IMR-90 (cell line): ENCODE measurements at regions not wholly inside any gene's neighbourhood (a gene's known extent, or its start where the extent isn't known, plus 50 kb on each side); places are given as distances from the start of the nearest gene placed in this dataset.

Source experiments
- ATAC-seq: fragments of 200-7000 bp; cut with Tn5 transposase; 2 replicates; pipeline ENCODE4 v1.9.1; 2020; ENCODE audit warnings: low read depth, mild to moderate bottlenecking, moderate library complexity
- BruUV-seq: library from RNA; stranded (reverse); fragments of 400-500 nt; replicated peaks from 2 replicates; lab custom pipeline; 2021; lab: Mats Ljungman, UMichigan
- CTCF ChIA-PET: fragments of 300-600 bp; formaldehyde crosslinking; extraction: SDS; loops from one replicate; lab custom pipeline; 2021; ENCODE audit warnings: antibody characterized with exemption; lab: Yijun Ruan, JAX
- POLR2A ChIA-PET: fragments of 300-600 bp; sonication (Branson Sonifier 250); formaldehyde crosslinking; loops from one replicate; lab custom pipeline; 2022; ENCODE audit warnings: antibody characterized with exemption; ENCODE audit not compliant: unreplicated experiment; lab: Charles Lee
- DNase-seq: peaks from one replicate; pipeline ENCODE4 v3.0.0; 2013
- H2AFZ ChIP-seq: replicated peaks from 2 replicates; pipeline ENCODE3; 2013; ENCODE audit warnings: low read length, mild to moderate bottlenecking; ENCODE audit not compliant: poor library complexity
- H2AK5ac ChIP-seq: 2 replicates; pipeline ENCODE4 v1.6.1; 2013; ENCODE audit warnings: low read depth, low read length, inconsistent platforms
- H2AK9ac ChIP-seq: replicated peaks from 2 replicates; pipeline ENCODE3; 2013; ENCODE audit warnings: mild to moderate bottlenecking, low read depth, low read length, moderate library complexity; ENCODE audit not compliant: poor library complexity
- H2BK120ac ChIP-seq: 2 replicates; pipeline ENCODE4 v1.6.1; 2013; ENCODE audit warnings: low read depth, low read length, inconsistent platforms
- H2BK15ac ChIP-seq: 3 replicates; pipeline ENCODE4 v1.6.1; 2013; ENCODE audit warnings: low read depth, low read length, inconsistent platforms
- H2BK20ac ChIP-seq: 2 replicates; pipeline ENCODE4 v1.6.1; 2013; ENCODE audit warnings: low read depth, mild to moderate bottlenecking, inconsistent platforms, low read length, moderate library complexity
- H2BK5ac ChIP-seq: 2 replicates; pipeline ENCODE4 v1.6.1; 2013; ENCODE audit warnings: mild to moderate bottlenecking, low read depth, low read length, inconsistent platforms; ENCODE audit not compliant: poor library complexity, severe bottlenecking
- H3K14ac ChIP-seq: replicated peaks from 2 replicates; pipeline ENCODE4 v1.6.1; 2013; ENCODE audit warnings: low read depth, low read length, inconsistent platforms
- H3K18ac ChIP-seq: 2 replicates; pipeline ENCODE4 v1.6.1; 2013; ENCODE audit warnings: low read depth, low read length, control low read depth
- H3K23ac ChIP-seq: 2 replicates; pipeline ENCODE4 v1.6.1; 2013; ENCODE audit warnings: low read depth, low read length, inconsistent platforms
- H3K27ac ChIP-seq: 2 replicates; pipeline ENCODE4 v1.5.1; 2013; ENCODE audit warnings: mild to moderate bottlenecking, control low read depth, low read length; ENCODE audit not compliant: insufficient read depth
- H3K27me3 ChIP-seq: 2 replicates; pipeline ENCODE4 v1.6.1; 2013; ENCODE audit warnings: low read length; ENCODE audit not compliant: control insufficient read depth, insufficient read depth
- H3K36me3 ChIP-seq: 2 replicates; pipeline ENCODE4 v1.6.1; 2013; ENCODE audit warnings: low read length, mixed read lengths; ENCODE audit not compliant: control insufficient read depth, insufficient read depth
- H3K4ac ChIP-seq: 2 replicates; pipeline ENCODE4 v1.6.1; 2013; ENCODE audit warnings: low read depth, low read length, inconsistent platforms
- H3K4me1 ChIP-seq: 2 replicates; pipeline ENCODE4 v1.6.1; 2013; ENCODE audit warnings: low read length, mixed read lengths; ENCODE audit not compliant: control insufficient read depth, insufficient read depth
- H3K4me2 ChIP-seq: 2 replicates; pipeline ENCODE4 v1.6.1; 2013; ENCODE audit warnings: low read depth, mild to moderate bottlenecking, control low read depth, low read length, moderate library complexity
- H3K4me3 ChIP-seq: 2 replicates; pipeline ENCODE4 v1.5.1; 2013; ENCODE audit warnings: low read depth, mild to moderate bottlenecking, control low read depth, low read length, moderate library complexity; ENCODE audit not compliant: insufficient read depth
- H3K56ac ChIP-seq: 2 replicates; pipeline ENCODE4 v1.6.1; 2013; ENCODE audit warnings: low read length, inconsistent platforms; ENCODE audit not compliant: insufficient read depth; ENCODE audit errors: extremely low read depth
- H3K79me1 ChIP-seq, 2 experiments: 2 replicates each; pipeline ENCODE4 v1.6.1; 2013; ENCODE audit warnings: low read length in 2 of 2, inconsistent platforms in 1 of 2, low read depth in 1 of 2
- H3K9ac ChIP-seq: 2 replicates; pipeline ENCODE4 v1.6.1; 2013; ENCODE audit warnings: low read depth, low read length, control low read depth
- H3K9me1 ChIP-seq: 2 replicates; pipeline ENCODE4 v1.6.1; 2013; ENCODE audit warnings: low read length, inconsistent platforms; ENCODE audit not compliant: insufficient read depth
- H3K9me3 ChIP-seq: 2 replicates; pipeline ENCODE4 v1.6.1; 2013; ENCODE audit warnings: low read length; ENCODE audit not compliant: control insufficient read depth, insufficient read depth
- H4K20me1 ChIP-seq: 2 replicates; pipeline ENCODE4 v1.6.1; 2013; ENCODE audit warnings: low read length, inconsistent platforms; ENCODE audit not compliant: insufficient read depth
- H4K5ac ChIP-seq: 2 replicates; pipeline ENCODE4 v1.6.1; 2013; ENCODE audit warnings: mild to moderate bottlenecking, low read depth, low read length, control low read depth
- H4K8ac ChIP-seq, 2 experiments: 2 replicates each; pipeline ENCODE4 v1.6.1; 2013; ENCODE audit warnings: low read depth in 2 of 2, low read length in 2 of 2, control low read depth in 1 of 2, inconsistent platforms in 1 of 2
- H4K91ac ChIP-seq: 2 replicates; pipeline ENCODE4 v1.6.1; 2013; ENCODE audit warnings: low read depth, low read length, inconsistent platforms; ENCODE audit not compliant: insufficient read depth
- BHLHE40 ChIP-seq: fragments of 150-350 bp; IDR thresholded peaks from 2 replicates; pipeline ENCODE4 v1.6.1; 2016; ENCODE audit warnings: mild to moderate bottlenecking, low read depth, low read length
- CEBPB ChIP-seq: IDR thresholded peaks from 2 replicates; pipeline ENCODE4 v1.6.1; 2012; ENCODE audit warnings: low read depth, low read length, improper control_type of control experiment
- CHD1 ChIP-seq: IDR thresholded peaks from 2 replicates; pipeline ENCODE4 v1.6.1; 2012; ENCODE audit warnings: low read depth, low read length, improper control_type of control experiment
- CTCF ChIP-seq: conservative IDR thresholded peaks from 2 replicates; pipeline ENCODE4 v1.5.1; 2012; ENCODE audit warnings: mild to moderate bottlenecking, low read depth, low read length, improper control_type of control experiment
- ELK1 ChIP-seq: fragments of 150-350 bp; IDR thresholded peaks from 2 replicates; pipeline ENCODE4 v1.6.1; 2016; ENCODE audit warnings: low read depth, mild to moderate bottlenecking, low read length, moderate library complexity, borderline replicate concordance
- FOS ChIP-seq: fragments of 150-350 bp; IDR thresholded peaks from 2 replicates; pipeline ENCODE4 v1.6.1; 2016; ENCODE audit warnings: low read depth, low read length
- MAFK ChIP-seq: IDR thresholded peaks from 2 replicates; pipeline ENCODE4 v1.6.1; 2012; ENCODE audit warnings: low read depth, low read length, improper control_type of control experiment
- MAZ ChIP-seq: IDR thresholded peaks from 2 replicates; pipeline ENCODE4 v1.6.1; 2012; ENCODE audit warnings: low read depth, mild to moderate bottlenecking, low read length, improper control_type of control experiment, moderate library complexity, borderline replicate concordance
- MXI1 ChIP-seq: IDR thresholded peaks from 2 replicates; pipeline ENCODE4 v1.6.1; 2012; ENCODE audit warnings: low read depth, mild to moderate bottlenecking, low read length, moderate library complexity, borderline replicate concordance
- NFE2L2 ChIP-seq: fragments of 150-350 bp; IDR thresholded peaks from 2 replicates; pipeline ENCODE4 v1.6.1; 2016; ENCODE audit warnings: low read depth, mild to moderate bottlenecking, low read length
- POLR2A ChIP-seq: IDR thresholded peaks from 2 replicates; pipeline ENCODE4 v1.6.1; 2012; ENCODE audit warnings: mild to moderate bottlenecking, low read depth, low read length
- RAD21 ChIP-seq: IDR thresholded peaks from 2 replicates; pipeline ENCODE4 v1.6.1; 2012; ENCODE audit warnings: low read length, improper control_type of control experiment
- RCOR1 ChIP-seq: IDR thresholded peaks from 2 replicates; pipeline ENCODE4 v1.6.1; 2012; ENCODE audit warnings: mild to moderate bottlenecking, low read length, improper control_type of control experiment; ENCODE audit not compliant: insufficient replicate concordance
- RFX5 ChIP-seq: IDR thresholded peaks from 2 replicates; pipeline ENCODE4 v1.8.0; 2012; ENCODE audit warnings: low read depth, mild to moderate bottlenecking, low read length, moderate library complexity
- SMC3 ChIP-seq: fragments of 150-350 bp; IDR thresholded peaks from 2 replicates; pipeline ENCODE4 v1.6.1; 2016; ENCODE audit warnings: low read depth, mild to moderate bottlenecking, antibody characterized with exemption, low read length, moderate library complexity
- USF2 ChIP-seq: fragments of 150-350 bp; IDR thresholded peaks from 2 replicates; pipeline ENCODE4 v1.6.1; 2017; ENCODE audit warnings: mild to moderate bottlenecking, antibody characterized with exemption, low read length, low read depth
- WGBS, 2 experiments: methylation state at CpG; one replicate each; pipeline versions ENCODE4 v1.1.5 to v1.1.7; 2013; ENCODE audit warnings: missing lambda C conversion rate in 2 of 2; ENCODE audit not compliant: insufficient read length in 1 of 2; ENCODE audit errors: extremely low coverage in 2 of 2; 5-methylcytosine and 5-hydroxymethylcytosine counted together
- dilution Hi-C: fragments of 300-500 bp; cut with HindIII; formaldehyde crosslinking; loops from one replicate; pipeline ENCODE4 v1.14.3; 2018; ENCODE audit warnings: low sequenced_read_pairs; ENCODE audit not compliant: unreplicated experiment
- in situ Hi-C: fragments of 300-500 bp; cut with MboI; formaldehyde crosslinking; loops from 3 replicates; pipeline ENCODE4 v1.14.3; 2019; ENCODE audit warnings: low sequenced_read_pairs, inconsistent platforms, mixed read lengths
- intact Hi-C: fragments of 100-400 bp; cut with micrococcal nuclease; formaldehyde crosslinking; loops from 2 replicates; pipeline ENCODE4 v1.10.0; 2022

GRCh38 chr12:68507657-68508056 is 103.0 kb upstream of the RAP1B start:
- no peaks in the 10 kb centered on the region for H3K36me3 ChIP-seq
- H3K4me3 ChIP-seq = no peak overlapping the region
- CTCF ChIA-PET = no interaction called here
- no peak overlapping the region for H3K18ac ChIP-seq
- H2BK15ac ChIP-seq = no peak overlapping the region
- H2BK20ac ChIP-seq = no peak overlapping the region
- no peak overlapping the region for H3K23ac ChIP-seq
- H3K4me2 ChIP-seq = no peak overlapping the region
- no peaks in the 10 kb centered on the region for H3K4me1 ChIP-seq
- H3K9me1 ChIP-seq = no peaks in the 10 kb centered on the region
- no peak overlapping the region for H4K91ac ChIP-seq
- dilution Hi-C loops (no loop called here), intact Hi-C loops (no loop called here), in situ Hi-C loops (no loop called here)
- no peak overlapping the region for H4K8ac ChIP-seq
- no peak for TF ChIP-seq MAZ
- no peak for TF ChIP-seq CEBPB
- no peak for TF ChIP-seq POLR2A
- no peak for TF ChIP-seq CTCF
- TF ChIP-seq MXI1 = no peak
- no peak for TF ChIP-seq ELK1
- TF ChIP-seq NFE2L2 = no peak
- no peak for TF ChIP-seq CHD1
- TF ChIP-seq FOS = no peak
- TF ChIP-seq MAFK = no peak
- no peak for TF ChIP-seq USF2
- no peak for TF ChIP-seq RCOR1
- TF ChIP-seq BHLHE40 = no peak
- TF ChIP-seq SMC3 = no peak
- no peak for TF ChIP-seq RFX5
- no peak for TF ChIP-seq RAD21
- no peak overlapping the region for H2AK9ac ChIP-seq
- DNase-seq (no peak), ATAC-seq (no peak)
- H4K20me1 ChIP-seq = no peaks in the 10 kb centered on the region
- no peak overlapping the region for H3K56ac ChIP-seq
- no peak overlapping the region for H2BK120ac ChIP-seq
- no peak overlapping the region for H4K5ac ChIP-seq
- no peak overlapping the region for H3K14ac ChIP-seq
- H3K27ac ChIP-seq = no peak overlapping the region
- H2AK5ac ChIP-seq = no peak overlapping the region
- peaks cover 2% of the 10 kb centered on the region; the same call in 1 of the 2 replicates for H3K27me3 ChIP-seq
- no peak overlapping the region for H2BK5ac ChIP-seq
- no CpG with 5 or more reads among the region's 3 CpGs for WGBS, 2 experiments
- H3K9me3 ChIP-seq = no peaks in the 10 kb centered on the region
- BruUV-seq = no TSS peak
- no peak overlapping the region for H3K9ac ChIP-seq
- H3K79me1 ChIP-seq = no peaks in the 10 kb centered on the region
- no peak overlapping the region for H2AFZ ChIP-seq
- POLR2A ChIA-PET = no interaction called here
- H3K4ac ChIP-seq = no peak overlapping the region
